ENCODE measurements at regions not wholly inside any gene's neighbourhood (a gene's known extent, or its start where the extent isn't known, plus 50 kb on each side); places are given as distances from the start of the nearest gene placed in this dataset.

DNA sequence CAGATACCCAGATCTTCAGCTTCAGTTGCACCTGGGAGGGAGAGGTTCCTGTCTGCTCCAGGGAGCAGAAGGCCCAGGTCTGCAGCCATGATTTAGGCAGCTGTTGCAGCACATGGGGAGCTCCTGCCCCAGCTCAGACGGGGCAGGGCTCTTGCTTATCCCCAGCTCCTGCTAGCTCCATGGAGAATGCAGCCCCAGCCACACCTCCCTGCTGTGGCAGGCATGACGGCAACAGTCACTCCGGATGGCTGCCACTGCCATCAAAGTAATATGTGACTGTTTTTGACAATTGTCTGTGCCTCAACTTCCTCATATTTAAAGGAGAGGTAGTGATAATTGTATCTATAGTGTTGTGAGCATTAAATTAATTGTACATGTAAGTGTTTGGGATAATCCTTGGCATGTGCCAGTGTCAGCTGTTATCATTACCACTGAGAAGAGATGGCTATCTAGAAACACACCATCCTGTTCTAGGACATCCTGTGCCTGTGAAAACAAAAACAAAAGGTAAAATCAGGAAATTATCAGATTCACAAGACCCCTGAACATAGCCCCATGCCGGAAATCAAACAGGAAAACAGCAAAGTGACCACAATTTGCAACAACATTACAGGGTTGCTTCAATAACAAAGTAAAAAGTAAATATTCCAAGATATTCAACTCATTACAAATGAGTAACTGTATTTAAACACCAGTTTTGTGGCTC is 1048.8 kb upstream of the ACO1 start:
- WGBS, 2 donors, result 14 to 56% methylated on average over 1 to 3 of the region's 4 CpGs
- no peak for DNase-seq
- H3K4me3 ChIP-seq, result no peak overlapping the region
- H3K36me3 ChIP-seq, result no peaks in the 10 kb centered on the region
- no peaks in the 10 kb centered on the region for H3K27me3 ChIP-seq
- peaks cover 0 to 12% (median 9%) of the 10 kb centered on the region in 3 donors for H3K4me1 ChIP-seq
- H3K27ac ChIP-seq, result peak overlapping the region in 2 of 4 donors; percentile 48 to 55
- intact Hi-C loops (cut with DNase I), result no loop called here
- peaks cover 0 to 8% (median 0%) of the 10 kb centered on the region in 3 donors for H3K9me3 ChIP-seq
- TF ChIP-seq, protein P1, sequence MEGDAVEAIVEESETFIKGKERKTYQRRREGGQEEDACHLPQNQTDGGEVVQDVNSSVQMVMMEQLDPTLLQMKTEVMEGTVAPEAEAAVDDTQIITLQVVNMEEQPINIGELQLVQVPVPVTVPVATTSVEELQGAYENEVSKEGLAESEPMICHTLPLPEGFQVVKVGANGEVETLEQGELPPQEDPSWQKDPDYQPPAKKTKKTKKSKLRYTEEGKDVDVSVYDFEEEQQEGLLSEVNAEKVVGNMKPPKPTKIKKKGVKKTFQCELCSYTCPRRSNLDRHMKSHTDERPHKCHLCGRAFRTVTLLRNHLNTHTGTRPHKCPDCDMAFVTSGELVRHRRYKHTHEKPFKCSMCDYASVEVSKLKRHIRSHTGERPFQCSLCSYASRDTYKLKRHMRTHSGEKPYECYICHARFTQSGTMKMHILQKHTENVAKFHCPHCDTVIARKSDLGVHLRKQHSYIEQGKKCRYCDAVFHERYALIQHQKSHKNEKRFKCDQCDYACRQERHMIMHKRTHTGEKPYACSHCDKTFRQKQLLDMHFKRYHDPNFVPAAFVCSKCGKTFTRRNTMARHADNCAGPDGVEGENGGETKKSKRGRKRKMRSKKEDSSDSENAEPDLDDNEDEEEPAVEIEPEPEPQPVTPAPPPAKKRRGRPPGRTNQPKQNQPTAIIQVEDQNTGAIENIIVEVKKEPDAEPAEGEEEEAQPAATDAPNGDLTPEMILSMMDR (IDR thresholded peaks at IDR 0.05), result no peak
- no peak for TF ChIP-seq POLR2A (IDR thresholded peaks at IDR 0.05)

DNA sequence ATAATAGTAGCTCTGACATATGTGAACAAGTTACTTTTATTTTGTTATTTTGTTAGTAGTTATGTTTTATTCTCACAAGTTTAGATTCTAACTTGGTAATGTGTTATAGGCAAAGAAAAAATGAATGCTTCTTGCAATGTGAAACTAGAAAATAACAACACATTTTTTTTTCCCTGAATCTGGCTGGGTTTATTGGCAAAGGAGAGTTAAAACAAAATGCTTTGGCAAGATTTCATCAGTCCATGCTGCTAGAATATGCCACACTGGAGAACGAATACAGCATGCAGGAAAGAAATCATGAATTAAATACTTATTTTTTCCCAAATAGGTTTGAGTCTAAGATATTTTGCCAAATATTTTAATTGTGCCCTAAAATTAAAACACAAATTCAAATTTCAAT is 1048.1 kb upstream of the ACO1 start:
- H3K27ac ChIP-seq, result peak overlapping the region in 1 of 4 donors; percentile 48
- 15 to 21% methylated on average over 1 of the region's 1 CpG for WGBS, 2 donors
- TF ChIP-seq, protein P1 (IDR thresholded peaks at IDR 0.05), result no peak
- H3K9me3 ChIP-seq, result peaks cover 0 to 8% (median 0%) of the 10 kb centered on the region in 3 donors
- H3K4me3 ChIP-seq, result no peak overlapping the region
- no peaks in the 10 kb centered on the region for H3K27me3 ChIP-seq
- no peak for DNase-seq
- H3K4me1 ChIP-seq, result peaks cover 0 to 12% (median 9%) of the 10 kb centered on the region in 3 donors
- intact Hi-C loops (cut with DNase I), result no loop called here
- no peaks in the 10 kb centered on the region for H3K36me3 ChIP-seq

DNA sequence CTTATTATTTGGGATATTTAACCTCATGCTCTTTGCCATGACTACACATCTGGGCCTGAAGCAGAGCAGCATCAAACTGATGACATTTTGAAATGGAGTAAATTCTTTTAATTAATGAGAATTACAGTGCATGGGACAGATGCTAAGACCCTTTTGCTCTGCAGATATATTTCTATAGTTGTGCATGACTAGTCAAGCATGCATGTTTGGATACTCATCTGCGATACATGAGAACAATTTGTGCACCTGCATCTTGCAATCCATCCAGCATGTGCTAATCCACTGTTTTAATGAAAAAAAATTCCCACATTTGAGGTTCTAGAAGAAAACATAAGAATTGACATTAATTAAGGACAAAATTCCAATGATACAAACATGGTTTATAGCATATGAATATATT is 1047.6 kb upstream of the ACO1 start:
- H3K36me3 ChIP-seq, result no peaks in the 10 kb centered on the region
- no peak overlapping the region for H3K4me3 ChIP-seq
- TF ChIP-seq, protein P1 (IDR thresholded peaks at IDR 0.05), result no peak
- no peak for TF ChIP-seq POLR2A (IDR thresholded peaks at IDR 0.05)
- no peaks in the 10 kb centered on the region for H3K27me3 ChIP-seq
- H3K4me1 ChIP-seq, result peaks cover 0 to 12% (median 9%) of the 10 kb centered on the region in 3 donors
- peak overlapping the region in 1 of 4 donors; percentile 48 for H3K27ac ChIP-seq
- WGBS, 2 donors, result 56 to 94% methylated on average over 1 of the region's 1 CpG
- intact Hi-C loops (cut with DNase I), result no loop called here
- peaks cover 0 to 8% (median 0%) of the 10 kb centered on the region in 3 donors for H3K9me3 ChIP-seq
- no peak for DNase-seq

DNA sequence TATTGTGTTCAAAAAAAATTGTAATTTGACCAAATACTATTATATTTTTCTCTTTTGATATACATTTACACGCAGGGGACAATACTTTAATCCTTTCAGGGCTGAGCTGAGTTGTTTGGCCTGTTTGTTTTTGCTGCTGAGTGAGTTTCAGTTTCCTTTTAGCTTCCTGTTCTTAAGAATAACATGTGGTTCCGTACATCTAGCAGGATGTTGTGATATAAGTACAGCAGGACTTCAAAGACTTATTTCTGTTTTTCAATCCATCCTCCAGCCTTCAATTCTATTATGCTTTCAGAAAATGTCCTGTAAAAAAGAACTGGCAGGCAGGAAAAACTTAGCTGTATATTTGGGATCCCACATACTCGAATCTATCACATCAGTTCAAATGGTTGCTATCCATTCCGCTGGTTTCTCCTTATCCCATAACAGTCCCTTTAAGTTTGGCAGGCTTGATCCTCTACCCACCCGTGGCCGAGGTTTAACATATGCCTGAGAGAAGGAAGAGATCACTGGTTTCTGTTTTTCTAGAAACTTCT is 1037.3 kb upstream of the ACO1 start:
- Histone ChIP-seq H3K27ac (peak overlapping the region in 3 of 4 donors; percentile 18 to 54 (median 45)), H3K4me1 (no peaks in the 10 kb centered on the region), H3K4me3 (peak overlapping the region in 1 of 4 donors; percentile 48), H3K27me3 (no peaks in the 10 kb centered on the region), H3K36me3 (no peaks in the 10 kb centered on the region), H3K9me3 (no peaks in the 10 kb centered on the region)
- intact Hi-C loops (cut with DNase I), result no loop called here
- WGBS, 2 donors, result 21 to 36% methylated on average over 6 of the region's 6 CpGs
- no peak for DNase-seq
- no peak for TF ChIP-seq POLR2A (IDR thresholded peaks at IDR 0.05)
- TF ChIP-seq, protein P1 (IDR thresholded peaks at IDR 0.05), result no peak

DNA sequence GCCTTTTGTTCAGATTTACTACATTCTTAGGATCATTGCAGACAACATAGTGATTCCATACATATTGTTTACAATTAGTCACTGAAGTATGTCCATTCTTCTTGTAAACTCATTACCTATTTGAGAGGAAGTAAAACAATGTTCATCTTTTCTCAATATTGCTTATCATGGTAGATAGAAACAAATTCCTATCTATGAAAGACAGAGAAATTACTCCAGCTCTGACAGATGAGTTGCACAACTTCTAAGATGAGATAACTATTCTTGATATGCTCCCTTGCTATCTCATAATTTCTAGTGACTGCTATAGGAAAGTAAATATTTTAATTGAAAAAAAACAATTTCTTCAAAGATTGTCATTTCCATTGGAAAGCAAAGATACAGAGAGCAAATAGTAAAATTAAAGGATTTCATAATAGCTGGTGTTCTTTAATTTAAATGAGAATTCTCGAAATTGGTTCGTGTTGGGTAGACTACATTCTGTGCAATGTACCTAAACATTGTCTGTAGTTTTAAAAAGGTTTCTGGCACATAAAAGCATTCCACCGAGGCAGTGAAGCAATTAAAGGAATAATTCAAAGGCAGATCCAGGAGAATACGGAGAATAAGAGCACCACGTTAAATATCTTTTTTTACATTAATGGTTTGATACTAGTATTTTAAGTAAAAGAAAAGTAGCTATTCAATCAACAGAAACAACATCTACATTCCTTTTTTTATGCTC is 1029.1 kb upstream of the ACO1 start:
- WGBS, 2 donors, result 29 to 47% methylated on average over 5 of the region's 5 CpGs
- no peaks in the 10 kb centered on the region for H3K4me1 ChIP-seq
- no peak overlapping the region for H3K4me3 ChIP-seq
- H3K27ac ChIP-seq, result no peak overlapping the region
- H3K36me3 ChIP-seq, result no peaks in the 10 kb centered on the region
- DNase-seq, result no peak
- intact Hi-C loops (cut with DNase I), result no loop called here
- H3K9me3 ChIP-seq, result no peaks in the 10 kb centered on the region
- H3K27me3 ChIP-seq, result no peaks in the 10 kb centered on the region
- TF ChIP-seq, protein P1 (IDR thresholded peaks at IDR 0.05), result no peak
- no peak for TF ChIP-seq POLR2A (IDR thresholded peaks at IDR 0.05)
